Colonic mucosa (tissue), 4 donors: ENCODE measurements at regions not wholly inside any gene's neighbourhood (a gene's known extent, or its start where the extent isn't known, plus 50 kb on each side); places are given as distances from the start of the nearest gene placed in this dataset.

ENCODE experiments used
- DNase-seq: peaks from one replicate; pipeline ENCODE4 v3.0.0-alpha.2; 2020
- H3K27ac ChIP-seq: fragments of 200-600 bp; one replicate; pipeline ENCODE4 v1.8.0; 2021
- H3K27me3 ChIP-seq: fragments of 200-600 bp; one replicate; pipeline ENCODE4 v1.8.0; 2021
- H3K36me3 ChIP-seq: fragments of 200-600 bp; one replicate; pipeline ENCODE4 v1.8.0; 2021
- H3K4me1 ChIP-seq: fragments of 200-600 bp; one replicate; pipeline ENCODE4 v1.8.0; 2021; ENCODE audit warnings: mild to moderate bottlenecking
- H3K4me3 ChIP-seq: fragments of 200-600 bp; one replicate; pipeline ENCODE4 v1.8.0; 2021
- H3K9ac ChIP-seq, 2 donors: one replicate each; pipeline ENCODE4 v1.7.0; 2013; ENCODE audit warnings: control low read depth in 2 of 2, low read depth in 2 of 2, low read length in 2 of 2
- H3K9me3 ChIP-seq: fragments of 200-600 bp; one replicate; pipeline ENCODE4 v1.8.0; 2021
- intact Hi-C: fragments of 100-400 bp; cut with DNase I; formaldehyde crosslinking; loops from one replicate; pipeline ENCODE4 v1.14.1; 2022
- TF ChIP-seq, protein P1 (sequence below): fragments of 200-600 bp; IDR thresholded peaks from one replicate; pipeline ENCODE4 v1.8.0; 2022; ENCODE audit warnings: antibody characterized with exemption, mild to moderate bottlenecking
- donor health status: healthy.
- donor health status: DM: no; HTN: no; CAD: no.
- donor health status: DM: no; HTN: no; CAD: no.

DNA sequence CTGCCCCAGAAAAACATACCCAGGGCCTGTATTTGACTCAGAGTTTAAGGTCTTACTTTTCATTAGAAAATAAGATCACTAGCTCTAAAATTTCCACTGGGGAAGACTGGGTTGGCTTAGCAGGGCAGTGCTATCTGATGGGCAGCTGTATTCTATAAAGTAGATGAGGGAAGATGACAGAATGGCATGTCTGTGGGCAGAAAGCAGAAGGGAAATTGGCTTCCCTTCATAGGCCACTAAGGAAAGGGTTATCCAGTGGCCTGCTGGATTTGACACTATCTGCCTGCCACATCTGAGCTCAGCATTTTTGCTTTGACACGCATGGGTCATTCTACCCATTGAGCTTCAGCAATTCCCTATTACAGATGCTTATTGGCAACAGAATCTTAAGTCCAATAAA lies 461.3 kb upstream of the RASGRP1 start:
- Histone ChIP-seq H3K9ac (no peak overlapping the region), H3K9me3 (no peaks in the 10 kb centered on the region), H3K4me1 (no peaks in the 10 kb centered on the region), H3K36me3 (no peaks in the 10 kb centered on the region), H3K27me3 (no peaks in the 10 kb centered on the region), H3K4me3 (no peak overlapping the region), H3K27ac (no peak overlapping the region)
- no peak for DNase-seq
- intact Hi-C loops = no loop called here
- TF ChIP-seq, protein P1, sequence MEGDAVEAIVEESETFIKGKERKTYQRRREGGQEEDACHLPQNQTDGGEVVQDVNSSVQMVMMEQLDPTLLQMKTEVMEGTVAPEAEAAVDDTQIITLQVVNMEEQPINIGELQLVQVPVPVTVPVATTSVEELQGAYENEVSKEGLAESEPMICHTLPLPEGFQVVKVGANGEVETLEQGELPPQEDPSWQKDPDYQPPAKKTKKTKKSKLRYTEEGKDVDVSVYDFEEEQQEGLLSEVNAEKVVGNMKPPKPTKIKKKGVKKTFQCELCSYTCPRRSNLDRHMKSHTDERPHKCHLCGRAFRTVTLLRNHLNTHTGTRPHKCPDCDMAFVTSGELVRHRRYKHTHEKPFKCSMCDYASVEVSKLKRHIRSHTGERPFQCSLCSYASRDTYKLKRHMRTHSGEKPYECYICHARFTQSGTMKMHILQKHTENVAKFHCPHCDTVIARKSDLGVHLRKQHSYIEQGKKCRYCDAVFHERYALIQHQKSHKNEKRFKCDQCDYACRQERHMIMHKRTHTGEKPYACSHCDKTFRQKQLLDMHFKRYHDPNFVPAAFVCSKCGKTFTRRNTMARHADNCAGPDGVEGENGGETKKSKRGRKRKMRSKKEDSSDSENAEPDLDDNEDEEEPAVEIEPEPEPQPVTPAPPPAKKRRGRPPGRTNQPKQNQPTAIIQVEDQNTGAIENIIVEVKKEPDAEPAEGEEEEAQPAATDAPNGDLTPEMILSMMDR = no peak

DNA sequence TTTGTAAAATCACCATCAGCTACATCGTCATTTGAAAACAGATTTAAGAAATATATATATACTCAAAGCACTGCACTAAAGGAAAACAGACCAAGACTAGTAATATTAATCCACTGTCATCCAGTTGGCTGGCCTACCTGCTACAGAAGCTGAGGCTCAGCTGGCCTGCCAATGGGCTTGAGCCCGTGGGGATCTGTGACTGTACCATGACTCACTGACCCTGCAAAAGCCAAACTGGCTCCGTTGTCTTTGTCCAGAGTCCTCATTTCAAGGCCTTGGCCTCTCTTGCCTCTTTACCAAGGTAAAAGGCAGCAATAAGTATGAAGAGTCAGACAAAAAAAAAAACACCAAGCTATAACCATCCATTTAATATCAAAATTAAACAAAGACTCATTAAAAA lies 463.5 kb upstream of the RASGRP1 start:
- Histone ChIP-seq H3K4me3 (no peak overlapping the region), H3K36me3 (no peaks in the 10 kb centered on the region), H3K27me3 (no peaks in the 10 kb centered on the region), H3K9ac (no peak overlapping the region), H3K27ac (no peak overlapping the region), H3K4me1 (no peaks in the 10 kb centered on the region), H3K9me3 (no peaks in the 10 kb centered on the region)
- TF ChIP-seq, protein P1 = no peak
- DNase-seq = no peak
- intact Hi-C loops = no loop called here

DNA sequence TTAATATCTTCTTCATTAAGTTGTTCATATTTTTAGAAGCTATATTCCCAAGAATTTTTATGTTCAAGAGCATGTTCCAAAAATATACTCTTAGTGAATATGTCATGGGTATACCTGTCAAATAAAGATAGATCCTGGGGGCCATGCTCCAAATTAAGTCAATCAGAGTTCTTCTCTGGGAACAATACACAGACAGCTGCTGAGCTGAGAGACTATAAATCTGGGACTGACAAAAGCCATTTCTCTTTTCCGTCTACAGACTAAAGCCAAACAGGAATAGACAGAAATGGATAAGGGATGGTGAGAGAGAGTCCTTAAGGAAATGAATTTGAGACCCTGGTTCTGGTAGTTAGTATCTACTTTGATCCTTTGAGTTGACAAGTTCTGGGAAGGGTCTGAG lies 465.1 kb upstream of the RASGRP1 start:
- H3K9ac ChIP-seq = no peak overlapping the region
- no peaks in the 10 kb centered on the region for H3K27me3 ChIP-seq
- TF ChIP-seq, protein P1 = no peak
- DNase-seq = no peak
- no peak overlapping the region for H3K27ac ChIP-seq
- no peak overlapping the region for H3K4me3 ChIP-seq
- H3K9me3 ChIP-seq = no peaks in the 10 kb centered on the region
- H3K36me3 ChIP-seq = no peaks in the 10 kb centered on the region
- no peaks in the 10 kb centered on the region for H3K4me1 ChIP-seq
- intact Hi-C loops = no loop called here

DNA sequence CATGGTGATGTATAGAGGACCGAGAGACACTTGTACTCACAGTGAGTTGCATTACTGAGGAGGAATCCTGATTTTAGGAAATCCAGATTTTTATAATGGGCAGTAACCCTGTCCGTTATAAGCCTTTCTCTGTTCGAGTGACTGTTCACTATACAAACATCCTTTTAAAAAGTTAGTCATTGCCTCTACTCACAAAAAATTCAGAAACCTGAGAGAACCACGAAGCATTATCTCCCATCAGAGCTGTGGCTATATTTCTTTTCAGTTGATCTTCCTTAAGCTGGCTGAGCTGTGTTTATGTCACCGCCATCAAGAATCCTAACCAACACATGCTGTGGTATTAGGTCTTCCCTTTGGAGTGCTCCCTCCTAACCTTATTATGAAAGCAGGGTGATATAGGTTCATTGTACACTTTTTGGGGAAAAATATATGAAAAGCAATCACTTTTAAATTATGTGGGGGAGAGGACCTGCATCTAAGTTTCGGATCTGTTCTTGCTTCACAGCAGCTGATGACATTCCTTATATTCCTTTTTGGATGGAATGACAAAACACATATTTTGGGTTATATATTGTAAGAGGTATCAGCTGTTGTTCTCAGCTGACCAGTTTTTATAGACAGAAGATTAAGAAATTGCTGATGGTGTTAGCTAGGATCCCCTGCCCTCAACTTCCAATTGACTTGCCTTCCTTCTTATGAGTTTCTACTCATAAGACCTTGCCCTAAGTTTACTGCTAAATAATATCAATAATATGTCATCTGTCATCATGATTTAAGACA lies 465.9 kb upstream of the RASGRP1 start:
- Histone ChIP-seq H3K4me1 (no peaks in the 10 kb centered on the region), H3K36me3 (no peaks in the 10 kb centered on the region), H3K4me3 (no peak overlapping the region), H3K27me3 (no peaks in the 10 kb centered on the region), H3K27ac (no peak overlapping the region), H3K9ac (no peak overlapping the region), H3K9me3 (no peaks in the 10 kb centered on the region)
- DNase-seq = no peak
- TF ChIP-seq, protein P1 = no peak
- intact Hi-C loops = no loop called here

DNA sequence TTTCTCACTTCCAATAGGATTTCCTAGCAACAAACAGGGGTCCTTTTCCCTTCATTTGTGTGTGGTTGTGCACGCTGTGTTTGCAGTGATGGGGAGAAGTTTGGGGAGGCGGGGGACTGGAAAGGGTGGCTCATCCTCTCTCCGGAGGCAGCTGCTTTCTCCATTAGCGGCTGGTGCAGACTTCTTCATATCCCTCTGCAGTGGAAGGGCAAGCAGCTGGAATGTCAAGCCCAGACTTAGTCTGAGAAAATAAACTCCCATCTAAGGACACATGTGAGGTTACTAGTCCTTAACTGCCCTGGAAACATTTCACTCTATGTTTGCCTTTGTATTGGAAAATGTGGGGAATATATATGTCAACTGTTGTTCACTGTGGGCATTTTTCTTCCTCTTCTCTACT lies 467.0 kb upstream of the RASGRP1 start:
- intact Hi-C loops = no loop called here

More for the DNA sequence above, 467.0 kb upstream of the RASGRP1 start:
- Histone ChIP-seq H3K4me1 (no peaks in the 10 kb centered on the region), H3K9ac (no peak overlapping the region), H3K27me3 (no peaks in the 10 kb centered on the region), H3K27ac (no peak overlapping the region), H3K4me3 (no peak overlapping the region), H3K36me3 (no peaks in the 10 kb centered on the region), H3K9me3 (no peaks in the 10 kb centered on the region)
- no peak for DNase-seq
- TF ChIP-seq, protein P1 = no peak
